ENCODE measurements at regions not wholly inside any gene's neighbourhood (a gene's known extent, or its start where the extent isn't known, plus 50 kb on each side); places are given as distances from the start of the nearest gene placed in this dataset.

DNA sequence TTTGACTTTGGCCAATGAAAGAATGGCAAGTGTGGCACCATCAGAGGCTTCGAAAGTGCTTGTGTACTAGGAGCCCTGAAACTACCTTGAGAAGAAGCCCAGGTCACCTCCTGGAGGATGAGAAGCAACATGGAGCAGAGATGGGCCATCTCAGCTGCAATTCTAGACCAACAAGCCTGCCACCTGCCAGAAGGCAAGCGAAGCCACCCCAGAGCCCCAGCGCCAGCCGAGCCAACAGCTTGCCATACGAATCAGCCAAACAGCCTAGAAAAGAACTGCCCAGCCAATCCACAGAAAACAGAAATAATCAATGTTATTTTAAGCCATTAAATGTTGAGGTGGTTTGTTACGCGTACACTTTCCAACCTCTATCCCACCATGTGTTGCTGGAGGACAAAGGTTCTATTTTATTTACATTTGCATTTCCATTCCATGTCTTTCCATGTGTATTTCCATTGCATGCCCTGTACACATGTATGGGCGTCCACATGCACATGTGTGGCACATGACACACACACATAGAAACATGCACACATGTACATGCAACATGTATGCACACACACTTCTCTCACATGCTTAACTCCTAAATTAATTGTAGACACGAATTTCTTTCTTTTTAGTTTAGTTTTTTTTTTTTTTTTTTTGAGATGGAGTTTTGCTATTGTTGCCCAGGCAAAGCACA, 144.3 kb upstream of the TNRC6C start:
- DNase-seq, result no peak

DNA sequence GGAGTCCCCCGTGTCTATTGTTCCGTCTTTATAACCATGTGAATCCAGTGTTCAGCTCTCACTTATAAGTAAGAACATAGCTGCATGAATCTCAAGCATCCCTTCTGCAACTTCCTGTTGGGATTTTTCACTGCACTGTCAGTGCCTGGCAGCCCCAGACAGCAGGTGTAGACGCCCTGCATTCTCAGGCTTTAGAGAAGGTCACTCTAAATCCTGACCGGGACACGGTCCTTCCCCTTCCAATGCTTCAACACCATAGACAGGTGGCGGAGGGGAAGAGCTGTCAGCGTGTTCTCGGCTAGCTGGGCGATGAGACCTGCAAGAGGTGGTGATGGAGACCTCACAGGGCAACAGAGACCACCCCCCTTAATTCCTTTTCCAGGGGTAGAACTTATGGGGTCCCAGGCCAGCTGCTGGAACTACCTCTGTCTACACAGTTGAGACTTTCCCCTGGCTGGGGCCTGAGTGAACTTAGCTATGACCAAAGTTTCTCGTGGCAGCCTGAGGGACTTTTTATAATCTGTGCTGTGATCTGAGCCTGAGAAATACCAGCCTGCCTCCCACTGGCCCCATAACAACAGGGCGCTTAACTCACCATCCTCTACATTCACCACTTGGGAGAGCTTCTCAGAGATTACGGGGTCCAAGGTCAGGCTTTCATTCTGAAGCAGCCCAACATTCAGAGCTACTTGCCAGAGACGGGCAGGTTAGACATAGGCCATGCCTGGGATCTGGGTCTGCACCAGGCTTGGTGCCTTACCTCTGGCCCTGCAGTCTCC, 143.2 kb upstream of the TNRC6C start:
- no peak for DNase-seq

DNA sequence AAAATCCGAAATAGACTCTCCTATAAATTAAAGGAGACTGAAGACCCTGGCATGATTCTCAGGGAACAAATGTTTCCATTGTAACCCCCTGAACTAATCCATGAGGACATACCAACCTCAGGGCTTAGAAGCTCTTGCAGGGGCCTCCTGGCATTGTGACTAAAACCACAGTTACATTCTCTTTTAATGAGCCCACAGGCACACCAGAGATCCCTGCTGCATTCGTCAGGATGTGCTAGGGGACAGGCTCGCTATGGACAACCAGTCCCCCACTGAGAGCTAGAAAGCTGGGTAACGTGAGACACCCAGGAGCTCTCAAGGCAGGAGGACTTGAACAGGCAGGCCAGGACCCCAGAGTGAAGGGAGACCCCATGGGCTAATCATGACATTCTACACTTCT, 140.6 kb upstream of the TNRC6C start:
- no peak for DNase-seq

DNA sequence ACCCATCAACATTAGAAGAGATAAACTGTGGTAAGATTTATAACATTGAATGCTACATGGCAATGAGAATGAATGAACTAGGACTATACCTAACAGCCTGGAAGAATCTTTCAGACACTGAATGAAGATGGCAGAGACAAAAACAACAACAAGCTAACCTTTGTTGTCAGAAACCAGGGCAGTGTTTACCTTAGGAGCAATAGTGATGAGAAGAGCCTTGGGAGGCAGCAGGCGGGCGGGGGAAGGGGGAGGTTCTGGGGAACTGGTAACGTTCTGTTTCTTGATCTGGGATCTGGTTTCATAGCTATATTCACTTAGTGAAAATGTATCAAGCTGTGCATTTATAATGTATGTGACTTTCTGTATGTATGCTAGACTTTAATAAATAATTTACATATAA, 139.0 kb upstream of the TNRC6C start:
- no peak for DNase-seq

DNA sequence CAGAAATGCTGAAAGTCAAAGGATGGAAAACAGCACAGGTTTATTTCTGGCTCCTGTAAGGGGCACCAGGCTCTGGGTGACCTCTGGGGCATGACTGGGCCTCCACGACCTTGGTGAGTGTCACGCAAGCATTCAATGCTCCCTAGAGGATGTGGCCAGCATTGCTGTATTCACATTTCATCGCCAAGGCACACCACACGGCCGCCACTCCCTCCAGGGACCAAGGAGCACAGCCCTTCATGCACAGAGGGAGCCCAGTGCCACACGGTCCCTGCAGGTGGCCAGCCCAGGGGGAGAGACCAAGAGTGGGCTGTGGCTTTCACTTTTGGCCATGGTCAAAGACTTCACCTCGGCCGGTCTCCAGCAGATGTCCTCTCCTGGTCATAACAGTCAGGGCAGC, 137.4 kb upstream of the TNRC6C start:
- DNase-seq, result no peak

DNA sequence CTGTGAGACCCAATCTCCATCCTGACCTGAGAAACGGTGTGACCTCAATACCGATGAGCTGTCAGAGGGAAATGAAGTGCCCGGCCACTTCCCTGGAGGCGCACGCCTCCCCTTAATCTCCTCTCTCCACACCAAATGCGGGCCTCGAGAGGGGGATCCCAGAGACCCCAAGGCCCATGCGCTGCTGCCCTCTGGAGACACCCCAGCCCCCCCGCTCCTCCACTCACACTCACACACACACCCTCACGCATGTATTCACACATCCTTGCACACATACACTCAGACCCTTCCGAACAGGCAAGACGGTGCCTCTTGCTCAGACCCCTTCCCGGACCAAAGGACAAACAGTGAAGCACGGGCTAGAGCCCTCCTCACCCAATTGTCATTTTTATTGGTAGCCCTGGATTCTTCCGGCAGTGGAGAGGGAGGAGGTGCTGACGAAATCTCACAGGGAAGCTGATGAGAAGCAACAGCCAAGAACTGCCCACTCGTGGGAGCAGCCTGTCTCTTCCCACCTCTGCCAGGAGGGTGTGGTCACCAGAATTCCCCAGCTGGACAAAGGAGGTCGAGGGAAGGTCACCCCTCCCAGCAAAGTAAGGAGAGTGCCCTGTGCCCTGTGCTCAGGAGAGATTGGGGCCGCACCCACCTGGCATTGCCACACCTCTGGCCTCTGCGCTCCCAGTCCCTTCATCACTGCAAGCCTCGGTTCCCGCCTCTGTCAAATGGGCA, 136.0 kb upstream of the TNRC6C start:
- DNase-seq, result no peak

DNA sequence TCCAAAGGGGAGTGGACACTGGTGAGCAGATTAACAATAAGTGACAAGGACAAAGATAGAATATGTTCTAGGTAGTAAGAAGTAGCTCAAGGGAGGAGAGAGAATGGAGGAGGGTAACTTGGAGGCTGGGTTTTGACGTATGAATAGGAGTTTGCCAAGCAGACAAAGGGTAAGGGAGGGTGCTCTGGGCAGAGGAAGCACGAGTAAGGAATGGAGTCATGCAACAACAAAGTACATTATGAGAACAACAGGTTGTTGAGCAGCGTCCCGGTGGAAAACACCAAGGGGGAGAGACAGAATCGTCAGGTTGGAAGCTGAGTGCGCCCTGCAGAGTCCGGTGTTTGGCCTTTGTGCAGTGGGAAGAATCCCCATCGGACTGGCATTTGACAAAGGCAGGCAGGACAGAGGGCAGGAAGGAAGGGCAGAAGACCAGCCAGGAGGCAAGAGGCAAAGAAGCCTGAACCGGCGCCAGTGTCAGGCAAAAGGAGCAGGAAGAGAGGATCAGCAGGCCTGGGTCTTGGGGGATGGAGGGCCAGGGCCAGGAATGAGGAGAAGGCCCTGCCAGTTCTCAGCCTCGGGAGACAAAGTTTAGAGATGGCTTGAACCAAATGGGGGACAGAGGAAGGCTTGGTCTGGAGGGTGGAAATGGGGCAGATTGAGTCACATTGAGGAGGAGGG, 134.3 kb upstream of the TNRC6C start:
- DNase-seq, result no peak

DNA sequence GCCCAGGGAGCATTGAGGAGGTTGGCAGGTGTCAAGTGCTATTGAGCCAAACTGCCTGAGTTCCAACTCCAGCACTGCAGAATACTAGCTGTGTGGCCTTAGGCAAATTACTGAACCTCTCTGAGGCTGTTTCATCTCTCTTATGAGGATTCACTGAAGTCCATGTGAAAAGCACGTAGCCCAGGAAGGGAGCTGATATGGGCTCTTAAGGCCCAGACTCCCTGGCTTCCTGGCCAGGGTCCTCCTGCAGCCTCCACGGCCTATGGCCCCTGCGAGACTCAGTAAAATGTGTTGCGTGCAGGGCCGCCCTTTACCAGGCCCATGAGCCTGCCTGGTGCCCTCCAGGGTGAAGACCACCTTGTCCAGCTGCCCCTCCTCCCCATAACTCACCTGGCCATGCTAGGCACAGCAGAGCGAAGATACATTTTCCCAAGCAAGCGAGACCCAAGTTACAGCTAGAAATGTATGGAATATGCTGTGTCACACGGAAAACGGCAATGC, 133.7 kb upstream of the TNRC6C start:
- DNase-seq, result no peak

DNA sequence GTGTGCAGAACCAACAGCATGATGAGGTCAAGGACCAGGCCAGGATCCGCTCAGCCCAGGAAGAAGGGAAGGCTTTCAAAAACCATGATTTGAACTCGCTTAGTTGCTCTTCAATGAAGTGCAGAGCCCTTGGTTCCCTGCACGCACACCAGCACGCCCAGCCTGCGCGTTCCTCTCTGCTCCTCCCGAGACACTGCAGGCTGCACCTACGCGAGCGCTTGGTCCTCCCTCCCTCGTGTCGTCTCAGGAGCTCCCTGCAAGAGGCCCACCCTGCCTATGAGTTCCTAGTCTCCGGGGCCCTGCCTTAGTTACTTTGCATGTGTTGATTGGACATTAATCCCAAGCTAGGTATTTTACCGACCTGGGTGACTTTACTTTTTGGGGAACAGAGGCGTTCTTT, 132.9 kb upstream of the TNRC6C start:
- DNase-seq, result no peak

DNA sequence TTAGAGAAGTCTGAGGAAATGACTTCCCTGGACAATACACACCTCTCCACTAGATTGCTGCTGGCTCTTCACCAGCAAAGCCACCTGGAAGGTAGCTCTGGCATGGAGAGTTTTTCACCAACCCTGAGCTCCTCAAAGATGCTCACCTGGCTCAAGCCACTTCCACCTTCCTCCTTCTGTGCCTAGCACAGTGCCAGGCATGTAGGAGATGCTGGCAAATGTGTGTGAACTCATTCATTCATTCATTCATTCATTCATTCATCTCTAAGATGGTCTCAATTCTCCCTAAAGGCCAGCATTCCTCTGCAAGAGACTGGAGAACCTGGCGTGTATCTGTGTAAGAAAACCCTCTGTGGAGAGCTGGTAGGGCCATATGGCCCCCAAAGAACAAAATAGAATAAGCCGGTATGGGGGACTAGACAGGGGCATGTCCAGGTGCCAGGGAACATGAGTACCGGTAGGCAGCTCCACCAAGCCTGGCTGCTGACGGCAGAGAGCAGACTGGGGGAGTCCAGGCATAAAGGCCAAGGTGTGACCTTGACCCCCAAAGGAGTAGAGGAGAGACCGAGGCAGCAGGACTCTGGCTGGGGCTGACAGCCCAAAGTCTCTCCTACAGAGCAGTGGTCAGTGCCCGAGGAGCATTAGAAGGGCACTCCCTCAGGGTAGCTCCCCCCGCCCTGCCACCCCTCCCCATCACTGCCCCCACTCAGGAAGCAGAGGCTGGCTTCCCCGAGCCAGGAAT, 132.2 kb upstream of the TNRC6C start:
- DNase-seq, result no peak

DNA sequence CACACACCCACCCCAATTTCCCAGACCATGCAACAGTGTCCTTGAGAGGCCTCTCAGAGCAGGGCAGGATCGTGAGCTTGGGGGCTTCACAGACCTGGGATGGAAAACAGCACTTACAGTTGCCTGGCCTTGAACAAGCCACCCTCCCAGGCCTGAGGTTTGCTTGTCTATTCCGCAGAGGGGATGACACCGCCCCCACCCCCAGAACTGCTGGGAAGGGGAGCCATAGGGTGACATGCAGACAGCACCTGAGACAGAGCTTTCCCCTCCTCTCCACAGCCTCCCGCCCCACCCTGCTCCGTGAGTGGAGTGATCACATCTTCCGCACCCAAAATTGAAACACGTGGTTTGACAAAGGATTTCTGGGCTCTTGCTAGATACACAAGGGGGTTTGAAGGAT, 131.5 kb upstream of the TNRC6C start:
- DNase-seq, result no peak

DNA sequence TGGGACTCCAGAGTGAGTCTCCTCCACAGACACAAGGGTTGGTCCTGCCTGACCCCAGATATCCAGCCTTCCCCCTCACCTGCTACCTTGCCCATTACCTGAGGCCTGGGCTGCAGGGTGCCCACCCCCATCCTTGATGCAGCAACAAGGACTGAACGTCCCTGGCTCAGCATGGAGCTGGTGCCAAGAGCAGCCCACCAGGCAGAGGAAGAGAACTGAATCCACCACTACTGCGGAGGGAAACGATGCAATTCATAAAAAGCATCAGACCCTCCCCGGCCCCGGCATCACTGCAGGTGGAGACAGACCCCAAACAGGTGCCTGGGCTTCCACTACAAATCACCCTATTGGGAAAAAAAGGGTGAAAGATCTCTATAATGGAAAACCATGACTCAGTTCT, 131.0 kb upstream of the TNRC6C start:
- DNase-seq, result no peak

DNA sequence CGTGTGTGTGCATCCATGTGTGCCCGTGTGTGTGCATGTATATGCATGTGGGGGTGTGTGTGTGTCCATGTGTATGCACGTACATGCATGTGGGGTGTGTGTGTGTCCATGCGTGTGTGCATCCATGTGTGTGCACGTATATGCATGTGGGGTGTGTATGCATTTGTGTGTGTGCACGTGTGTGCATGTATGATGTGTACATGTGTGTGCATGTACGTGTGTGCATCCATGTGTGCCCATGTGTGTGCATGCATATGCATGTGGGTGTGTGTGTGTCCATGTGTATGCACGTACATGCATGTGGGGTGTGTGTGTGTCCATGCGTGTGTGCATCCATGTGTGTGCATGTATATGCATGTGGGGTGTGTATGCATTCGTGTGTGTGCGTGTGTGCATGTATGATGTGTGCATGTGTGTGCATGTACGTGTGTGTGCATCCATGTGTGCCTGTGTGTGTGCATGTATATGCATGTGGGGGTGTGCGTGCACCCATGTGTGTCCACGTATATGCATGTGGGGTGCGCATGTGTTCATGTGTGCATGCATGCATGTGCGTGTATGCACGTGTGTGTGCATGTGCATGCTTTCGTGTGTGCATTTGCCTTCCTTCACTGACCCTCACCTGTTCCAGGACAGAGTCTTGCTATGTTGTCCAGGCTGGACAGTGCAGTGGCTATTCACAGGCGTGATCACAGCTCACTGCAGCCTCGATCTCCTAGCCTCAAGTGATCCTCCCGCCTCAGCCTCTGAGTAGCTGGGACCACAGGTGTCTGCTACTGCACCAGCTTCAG, 129.6 kb upstream of the TNRC6C start:
- DNase-seq, result no peak

DNA sequence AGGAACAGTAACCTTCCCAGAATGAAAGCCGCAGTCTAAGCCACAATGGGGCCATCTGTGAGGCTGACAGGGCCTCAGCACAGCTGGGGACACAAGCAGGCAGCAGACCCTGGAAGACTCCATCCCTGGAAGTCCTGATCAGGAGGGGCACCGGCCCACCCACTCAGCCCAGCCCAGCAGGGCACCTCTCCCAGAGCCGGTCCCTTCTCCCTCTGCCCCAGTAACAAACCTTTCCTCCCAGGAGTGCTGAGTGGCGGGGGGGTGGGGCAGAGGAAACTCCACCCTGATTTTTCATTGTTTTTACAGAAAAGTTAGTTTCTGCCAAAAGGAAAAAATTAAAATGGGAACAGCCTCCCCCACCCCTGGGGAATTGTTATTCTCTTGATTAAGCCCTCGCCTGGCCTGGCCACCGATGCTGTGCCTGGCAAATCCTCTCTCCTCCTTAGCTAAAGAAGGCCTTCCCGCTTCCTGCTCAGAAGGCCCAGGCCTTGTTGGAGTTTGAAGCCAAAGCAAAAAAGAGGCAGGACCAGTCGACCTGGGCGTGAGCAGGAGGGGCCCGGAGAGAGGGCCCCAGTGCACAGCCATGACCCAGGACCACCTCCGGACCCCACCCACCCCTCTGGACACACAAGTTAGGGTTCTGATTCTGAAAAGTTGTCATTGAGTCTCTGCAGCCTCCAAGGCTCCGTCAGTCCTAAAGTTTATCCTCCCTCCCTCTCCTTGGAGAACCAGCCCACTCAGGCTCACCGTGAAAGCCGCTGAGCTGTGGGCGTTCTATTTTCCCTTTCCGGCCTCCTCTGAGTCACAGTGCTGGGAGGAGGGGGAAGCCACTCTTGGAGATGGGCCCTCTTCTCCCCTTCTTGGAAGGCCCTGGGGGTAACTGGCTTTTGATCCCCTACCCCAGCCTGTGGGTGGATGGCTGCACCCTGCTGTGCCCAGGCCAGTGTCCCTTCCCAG, 128.4 kb upstream of the TNRC6C start:
- no peak for DNase-seq

DNA sequence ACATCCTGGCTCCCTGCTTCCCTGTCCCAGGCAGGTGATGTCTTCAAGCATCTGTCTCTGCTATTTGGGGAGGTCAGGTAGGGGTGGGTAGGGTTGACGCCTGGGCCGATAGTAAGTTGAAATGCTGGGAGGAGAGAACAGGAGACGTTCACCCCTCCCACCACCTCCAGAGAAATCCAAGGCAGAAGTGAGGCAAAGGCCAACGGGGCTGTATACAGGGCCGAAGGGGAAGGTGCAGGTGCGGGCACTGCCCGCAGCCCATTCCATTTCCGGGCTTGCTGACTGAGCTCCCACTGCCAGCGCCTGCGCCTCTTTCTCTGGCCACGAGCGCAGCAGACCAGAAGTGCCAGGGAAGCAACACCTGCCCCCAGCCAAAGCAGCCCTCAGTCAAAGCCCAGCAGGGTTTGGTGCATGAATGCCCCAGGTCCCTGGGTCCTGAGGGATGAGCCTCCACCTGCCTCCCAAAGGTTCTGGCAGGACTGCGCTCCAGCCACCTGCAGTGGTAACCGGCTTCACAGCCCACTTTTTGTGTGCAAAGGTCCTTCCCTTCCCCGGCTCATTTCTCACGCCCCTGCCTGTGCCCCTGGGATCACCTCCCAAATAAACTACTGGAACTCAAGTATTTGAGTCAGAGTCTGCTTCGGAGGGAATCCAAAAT, 127.6 kb upstream of the TNRC6C start:
- DNase-seq, result no peak

DNA sequence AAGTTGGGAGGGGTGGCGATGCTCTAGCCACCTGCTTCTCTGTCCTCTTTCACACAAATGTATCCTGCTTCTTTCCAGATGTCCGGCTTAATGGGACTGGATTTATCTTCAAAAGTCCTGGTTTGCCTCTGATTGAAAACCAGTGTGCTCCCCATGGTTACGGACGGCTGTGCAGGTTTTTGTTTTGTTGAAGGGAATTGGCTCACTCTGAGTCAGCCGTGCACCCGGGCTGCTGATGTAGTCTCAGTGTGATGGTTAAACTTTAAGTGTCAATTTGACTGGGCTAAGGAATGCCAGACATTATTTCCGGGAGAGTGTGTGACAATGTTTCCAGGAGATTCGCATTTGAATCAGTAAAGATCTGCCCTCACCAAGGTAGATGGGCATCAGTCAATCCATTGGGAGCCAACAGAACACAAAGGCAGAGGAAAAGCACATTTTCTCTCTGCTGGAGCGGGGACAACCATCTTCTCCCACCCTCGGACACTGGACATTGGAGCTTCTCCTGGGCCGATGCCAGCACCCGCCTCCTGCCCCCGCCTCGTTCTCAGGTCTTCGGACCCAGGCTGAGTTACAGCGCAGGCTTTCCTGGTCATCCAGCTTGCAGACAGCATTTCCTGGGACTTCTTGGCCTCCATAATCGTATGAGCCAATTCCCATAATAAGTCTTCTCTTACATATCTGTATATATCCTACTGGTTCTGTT, 126.9 kb upstream of the TNRC6C start:
- DNase-seq, result no peak

DNA sequence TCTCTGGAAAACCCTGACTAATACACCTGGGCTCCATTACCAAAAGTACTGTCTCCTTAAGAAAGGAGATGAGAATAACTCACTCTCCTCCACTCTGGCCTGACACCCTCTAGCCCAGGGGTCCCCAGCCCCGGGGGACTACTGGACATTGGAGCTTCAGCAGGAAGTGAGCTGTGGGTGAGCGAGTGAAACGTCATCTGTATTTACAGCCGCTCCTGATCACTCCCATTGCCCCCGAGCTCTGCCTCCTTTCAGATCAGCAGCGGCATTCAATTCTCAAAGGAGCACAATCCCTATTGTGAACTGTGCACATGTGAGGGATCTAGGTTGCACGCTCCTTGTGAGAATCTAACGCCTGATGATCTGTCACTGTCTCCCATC, 126.3 kb upstream of the TNRC6C start:
- DNase-seq, result no peak

DNA sequence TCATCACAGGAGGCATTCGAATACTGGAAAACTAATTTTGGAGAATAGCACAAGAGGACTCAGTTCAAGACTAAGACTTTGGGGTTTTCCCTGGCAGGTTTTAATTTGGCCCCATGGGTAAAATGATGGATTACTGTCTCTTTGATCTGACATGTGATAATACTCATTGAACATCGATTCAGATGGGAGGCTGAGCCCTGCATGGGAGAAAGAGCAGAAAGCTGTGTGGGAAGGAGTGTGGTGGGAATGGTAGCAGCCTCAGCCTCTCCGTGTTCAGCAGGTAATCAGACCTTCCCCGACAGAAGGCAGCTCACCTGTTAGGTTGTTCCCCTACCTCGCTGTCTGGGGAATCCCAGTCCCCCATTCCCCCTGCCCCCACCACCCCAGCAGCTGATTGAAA, 124.7 kb upstream of the TNRC6C start:
- DNase-seq, result no peak

Measured in renal pelvis (tissue), 1 donor.